ENCODE measurements at regions not wholly inside any gene's neighbourhood (a gene's known extent, or its start where the extent isn't known, plus 50 kb on each side); places are given as distances from the start of the nearest gene placed in this dataset.

GRCh38 chr10:62990126-62990525, 143.0 kb upstream of the NRBF2 start:
- TF ChIP-seq CTCF (IDR thresholded peaks at IDR 0.05; ENCODE audit: low read depth, low read length) (no peak), MYC (IDR thresholded peaks at IDR 0.05; ENCODE audit: low read depth, low read length) (no peak), POLR2A (IDR thresholded peaks at IDR 0.05; ENCODE audit: extremely low read depth, insufficient read length) (no peak), MAX (IDR thresholded peaks at IDR 0.05; ENCODE audit: low read depth, low read length) (no peak)
- no peak for DNase-seq (ENCODE audit: low read depth)
- H3K4me3 ChIP-seq (ENCODE audit: low read depth, low read length) = no peak overlapping the region

GRCh38 chr10:62985807-62986600, 147.1 kb upstream of the NRBF2 start:
- DNase-seq (ENCODE audit: low read depth) = no peak
- TF ChIP-seq MYC (IDR thresholded peaks at IDR 0.05; ENCODE audit: low read depth, low read length) (no peak), CTCF (IDR thresholded peaks at IDR 0.05; ENCODE audit: low read depth, low read length) (no peak), POLR2A (IDR thresholded peaks at IDR 0.05; ENCODE audit: extremely low read depth, insufficient read length) (no peak), MAX (IDR thresholded peaks at IDR 0.05; ENCODE audit: low read depth, low read length) (no peak)
- no peak overlapping the region for H3K4me3 ChIP-seq (ENCODE audit: low read depth, low read length)

- TF ChIP-seq CTCF (IDR thresholded peaks at IDR 0.05; ENCODE audit: low read depth, low read length) (no peak), POLR2A (IDR thresholded peaks at IDR 0.05; ENCODE audit: extremely low read depth, insufficient read length) (no peak), MAX (IDR thresholded peaks at IDR 0.05; ENCODE audit: low read depth, low read length) (no peak), MYC (IDR thresholded peaks at IDR 0.05; ENCODE audit: low read depth, low read length) (no peak)
- DNase-seq (ENCODE audit: low read depth) = no peak
- H3K4me3 ChIP-seq (ENCODE audit: low read depth, low read length) = no peak overlapping the region
Measured at GRCh38 chr10:62981096-62981495, 152.0 kb upstream of the NRBF2 start.

GRCh38 chr10:62980687-62981086, 152.4 kb upstream of the NRBF2 start:
- no peak overlapping the region for H3K4me3 ChIP-seq (ENCODE audit: low read depth, low read length)
- DNase-seq (ENCODE audit: low read depth) = no peak
- TF ChIP-seq MYC (IDR thresholded peaks at IDR 0.05; ENCODE audit: low read depth, low read length) (no peak), MAX (IDR thresholded peaks at IDR 0.05; ENCODE audit: low read depth, low read length) (no peak), POLR2A (IDR thresholded peaks at IDR 0.05; ENCODE audit: extremely low read depth, insufficient read length) (no peak), CTCF (IDR thresholded peaks at IDR 0.05; ENCODE audit: low read depth, low read length) (no peak)

- no peak for TF ChIP-seq MYC (IDR thresholded peaks at IDR 0.05; ENCODE audit: low read depth, low read length)
- TF ChIP-seq MAX (IDR thresholded peaks at IDR 0.05; ENCODE audit: low read depth, low read length) = no peak
- TF ChIP-seq POLR2A (IDR thresholded peaks at IDR 0.05; ENCODE audit: extremely low read depth, insufficient read length) = no peak
- no peak for TF ChIP-seq CTCF (IDR thresholded peaks at IDR 0.05; ENCODE audit: low read depth, low read length)
- DNase-seq (ENCODE audit: low read depth) = no peak
- no peak overlapping the region for H3K4me3 ChIP-seq (ENCODE audit: low read depth, low read length)
Measured at GRCh38 chr10:62979921-62980320, 153.2 kb upstream of the NRBF2 start.

Measured in NB4 (cell line).